ENCODE measurements at regions not wholly inside any gene's neighbourhood (a gene's known extent, or its start where the extent isn't known, plus 50 kb on each side); places are given as distances from the start of the nearest gene placed in this dataset.

- no peak for TF ChIP-seq POLR2AphosphoS5 (IDR thresholded peaks at IDR 0.05)
- no peak for TF ChIP-seq CTCF (IDR thresholded peaks at IDR 0.05)
- TF ChIP-seq POLR2A (IDR thresholded peaks at IDR 0.05) = no peak
Observed at GRCh38 chr5:121377461-121377860, 474.2 kb upstream of the FTMT start.
